Stimulated activated CD4-positive, alpha-beta T cell treated with anti-CD3 and anti-CD28 coated beads, TNF-alpha, amount 100 ng/mL, for 48 hours (primary cell): ENCODE measurements at regions not wholly inside any gene's neighbourhood (a gene's known extent, or its start where the extent isn't known, plus 50 kb on each side); places are given as distances from the start of the nearest gene placed in this dataset.
"Not testable (repeated sequence)": the region's sequence is repeated elsewhere in the genome, so short reads cannot be mapped to it uniquely, and the experiment has no call there.

Experiments used
- DNase-seq, 3 donors: peaks; one replicate each; pipeline ENCODE4 v3.0.0-alpha.2; 2020; ENCODE audit warnings: low read depth in 3 of 3

DNA sequence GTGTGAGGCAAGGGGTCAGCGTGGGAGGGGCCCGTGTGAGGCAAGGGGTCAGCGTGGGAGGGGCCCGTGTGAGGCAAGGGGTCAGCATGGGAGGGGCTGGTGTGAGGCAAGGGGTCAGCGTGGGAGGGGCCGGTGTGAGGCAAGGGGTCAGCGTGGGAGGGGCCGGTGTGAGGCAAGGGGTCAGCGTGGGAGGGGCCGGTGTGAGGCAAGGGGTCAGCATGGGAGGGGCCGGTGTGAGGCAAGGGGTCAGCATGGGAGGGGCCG, 119.2 kb downstream of the SEPTIN14 start:
- not testable (repeated sequence) for DNase-seq

DNA sequence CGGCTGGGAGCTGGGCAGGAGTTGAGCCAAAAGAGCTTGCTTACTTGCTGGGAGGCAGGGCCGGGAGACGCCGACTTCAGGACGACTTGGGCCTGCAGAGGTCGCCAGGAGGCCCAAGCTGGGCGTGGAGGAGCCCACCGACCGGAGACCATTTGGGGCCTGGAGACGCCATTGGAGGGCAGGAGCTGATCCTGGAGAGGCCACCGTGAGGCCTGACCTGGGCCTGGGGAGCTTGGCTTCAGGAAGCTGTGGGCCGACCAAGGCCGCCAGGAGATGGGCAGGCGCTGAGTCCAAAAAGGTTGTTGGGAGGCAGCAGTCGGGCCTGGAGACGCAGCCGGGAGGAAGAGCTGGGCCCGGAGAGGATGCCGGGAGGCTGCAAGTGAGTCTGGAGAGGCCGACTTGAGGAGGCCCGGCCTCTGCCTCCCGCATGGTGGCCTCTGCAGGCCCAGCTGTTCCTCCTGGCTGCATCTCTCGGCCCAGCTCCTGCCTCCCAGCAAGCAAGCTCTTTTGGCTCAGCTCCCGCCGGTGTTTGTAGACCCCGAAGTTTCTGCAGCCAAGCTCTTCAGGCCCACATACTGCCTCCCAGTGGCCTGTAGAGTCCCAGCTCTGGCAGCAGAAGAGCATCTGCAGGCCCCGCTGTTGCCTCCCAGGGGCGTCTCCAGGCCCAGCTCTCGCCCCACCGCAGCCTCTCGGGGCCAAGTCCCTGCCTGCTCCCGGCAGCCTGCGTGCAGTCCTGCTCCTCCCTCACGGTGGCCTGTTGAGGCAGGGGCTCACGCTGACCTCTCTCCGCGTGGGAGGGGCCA, 119.7 kb downstream of the SEPTIN14 start:
- not testable (repeated sequence) for DNase-seq

DNA sequence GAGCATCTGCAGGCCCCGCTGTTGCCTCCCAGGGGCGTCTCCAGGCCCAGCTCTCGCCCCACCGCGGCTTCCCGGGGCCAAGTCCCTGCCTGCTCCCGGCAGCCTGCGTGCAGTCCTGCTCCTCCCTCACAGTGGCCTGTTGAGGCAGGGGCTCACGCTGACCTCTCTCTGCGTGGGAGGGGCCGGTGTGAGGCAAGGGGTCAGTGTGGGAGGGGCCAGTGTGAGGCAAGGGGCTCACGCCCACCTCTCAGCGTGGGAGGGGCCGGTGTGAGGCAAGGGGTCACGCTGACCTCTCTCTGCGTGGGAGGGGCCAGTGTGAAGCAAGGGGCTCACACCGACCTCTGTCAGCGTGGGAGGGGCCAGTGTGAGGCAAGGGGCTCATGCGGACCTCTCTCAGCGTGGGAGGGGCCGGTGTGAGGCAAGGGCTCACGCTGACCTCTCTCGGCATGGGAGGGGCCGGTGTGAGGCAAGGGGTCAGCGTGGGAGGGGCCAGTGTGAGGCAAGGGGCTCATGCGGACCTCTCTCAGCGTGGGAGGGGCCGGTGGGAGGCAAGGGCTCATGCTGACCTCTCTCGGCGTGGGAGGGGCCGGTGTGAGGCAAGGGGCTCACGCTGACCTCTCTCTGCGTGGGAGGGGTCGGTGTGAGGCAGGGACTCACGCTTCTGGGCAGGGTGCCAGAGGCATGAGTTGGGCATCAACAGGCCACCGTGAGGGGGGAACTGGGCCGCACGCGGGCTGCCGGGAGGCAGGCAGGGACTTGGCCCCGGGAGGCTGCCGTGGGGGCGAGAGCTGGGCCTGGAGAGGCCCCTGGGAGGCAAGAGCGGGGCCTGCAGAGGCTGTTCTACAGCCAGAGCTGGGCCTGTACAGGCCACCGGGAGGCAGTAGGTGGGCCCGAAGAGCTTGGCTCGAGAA, 120.6 kb downstream of the SEPTIN14 start:
- not testable (repeated sequence) for DNase-seq

DNA sequence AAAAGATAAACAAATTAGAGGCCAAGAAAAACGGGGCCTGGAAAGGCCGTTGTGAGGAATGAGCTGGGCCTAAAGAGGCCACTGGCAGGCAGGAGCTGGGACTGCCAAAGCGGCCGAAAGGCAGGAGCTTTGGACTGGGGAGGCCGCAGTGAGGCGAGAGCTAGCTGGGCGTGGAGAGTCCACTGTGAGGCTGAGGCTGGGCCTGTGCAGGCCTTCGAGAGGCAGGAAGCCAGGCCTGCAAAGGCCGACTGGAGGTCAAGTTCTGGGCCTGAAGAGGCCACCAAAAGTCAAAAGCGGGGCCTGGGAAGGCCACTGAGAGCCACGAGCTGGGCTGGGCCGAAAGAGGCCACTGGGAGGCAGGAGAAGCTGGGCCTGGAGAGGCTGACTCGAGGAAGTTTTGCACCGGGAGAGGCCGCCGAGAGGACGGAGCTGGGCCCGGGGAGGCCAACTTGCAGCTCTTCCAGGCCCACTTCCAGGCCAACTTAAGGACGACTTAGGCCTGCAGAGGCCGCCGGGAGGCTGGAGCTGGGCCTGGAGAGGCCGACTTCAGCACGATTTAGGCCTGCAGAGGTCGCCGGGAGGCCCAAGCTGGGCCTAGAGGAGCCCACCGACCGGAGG, 121.8 kb downstream of the SEPTIN14 start:
- not testable (repeated sequence) for DNase-seq

DNA sequence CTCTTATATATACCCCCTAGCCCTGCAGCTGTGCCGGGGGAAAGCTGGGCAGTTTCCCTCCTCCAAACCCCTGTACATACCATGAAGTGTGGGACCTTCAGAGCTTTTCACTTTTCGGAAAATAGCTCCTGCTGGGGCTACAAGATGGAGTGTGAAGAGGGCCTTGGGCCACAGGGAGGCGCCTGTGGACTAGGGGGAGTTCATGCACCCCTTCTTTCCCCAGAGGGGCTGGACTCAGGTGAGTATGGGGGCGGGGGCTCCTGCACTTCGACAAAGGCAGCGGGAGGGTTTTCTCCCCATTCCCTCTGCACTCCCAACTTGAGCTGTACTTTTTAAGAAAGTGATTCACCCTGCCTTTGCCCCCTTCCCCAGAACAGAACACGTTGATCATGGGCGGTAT, 122.5 kb downstream of the SEPTIN14 start:
- not testable (repeated sequence) for DNase-seq

DNA sequence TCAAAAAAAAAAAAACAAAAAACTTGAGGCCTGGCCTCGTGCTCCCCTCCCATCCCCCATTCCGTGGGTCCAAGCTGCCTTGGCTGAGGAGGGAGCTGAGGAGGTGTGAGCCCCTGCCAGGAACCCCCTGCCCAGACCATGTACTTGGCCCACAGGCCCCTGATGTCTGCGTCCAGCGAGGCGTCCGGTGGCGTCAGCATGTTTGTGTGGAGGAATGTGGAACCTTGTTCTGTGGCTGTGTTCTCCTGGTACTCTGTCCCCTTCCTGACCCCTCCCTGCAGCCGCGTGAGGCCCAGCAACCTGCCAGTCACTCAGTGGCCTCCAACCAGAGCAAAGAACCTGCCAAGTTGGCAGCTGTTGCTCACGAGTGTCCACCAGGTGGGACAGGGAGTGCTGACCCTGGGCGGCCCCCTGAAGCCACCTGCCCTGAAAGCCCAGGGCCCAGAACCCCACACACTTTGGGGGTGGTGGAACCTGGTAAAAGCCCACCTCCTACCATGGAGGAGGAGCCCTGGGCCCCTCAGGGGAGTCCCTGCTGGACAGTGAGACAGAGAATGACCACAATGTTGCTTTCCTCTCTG, 125.8 kb downstream of the SEPTIN14 start:
- DNase-seq: not testable (repeated sequence)

DNA sequence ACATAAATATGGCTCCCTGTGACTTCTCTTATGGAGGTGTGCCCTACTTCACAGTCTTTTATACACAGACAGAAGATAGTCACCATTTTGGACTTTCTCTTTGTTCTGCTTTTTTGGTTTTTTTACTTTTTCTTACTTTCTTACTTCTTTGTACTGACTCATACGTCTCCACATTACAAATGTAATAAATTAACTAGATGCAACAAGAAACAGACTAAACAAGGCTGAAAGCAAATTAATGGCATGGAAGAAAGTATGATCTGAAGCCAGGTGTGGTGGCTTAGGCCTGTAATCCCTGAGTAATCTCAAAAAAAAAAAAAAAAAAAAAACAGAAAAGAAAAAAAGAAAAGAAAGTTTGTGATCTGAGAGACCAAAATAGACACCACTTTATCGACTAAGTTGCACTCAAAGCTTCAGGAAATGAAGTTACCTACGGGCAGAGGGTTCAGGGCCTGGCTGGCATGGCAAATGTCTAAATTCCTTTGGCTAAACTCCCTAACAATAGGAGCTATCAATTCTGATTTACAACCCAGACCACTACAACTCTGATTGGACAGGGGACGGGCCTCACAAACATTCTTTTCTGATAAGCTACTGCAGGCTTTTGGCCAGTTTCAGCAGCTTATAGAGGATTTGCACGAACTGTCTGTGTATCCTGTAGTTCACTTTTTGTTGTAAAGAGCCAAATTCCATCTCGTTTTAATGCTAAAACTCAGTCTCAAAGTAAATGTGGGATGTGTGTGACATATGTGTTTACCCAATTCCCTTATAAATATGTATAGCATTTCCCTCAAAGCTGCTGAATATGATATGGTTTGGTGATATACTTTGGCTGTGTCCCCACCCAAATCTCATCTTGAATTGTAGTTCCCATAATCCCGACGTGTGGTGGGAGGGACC, 129.1 kb downstream of the SEPTIN14 start:
- DNase-seq: no peak

DNA sequence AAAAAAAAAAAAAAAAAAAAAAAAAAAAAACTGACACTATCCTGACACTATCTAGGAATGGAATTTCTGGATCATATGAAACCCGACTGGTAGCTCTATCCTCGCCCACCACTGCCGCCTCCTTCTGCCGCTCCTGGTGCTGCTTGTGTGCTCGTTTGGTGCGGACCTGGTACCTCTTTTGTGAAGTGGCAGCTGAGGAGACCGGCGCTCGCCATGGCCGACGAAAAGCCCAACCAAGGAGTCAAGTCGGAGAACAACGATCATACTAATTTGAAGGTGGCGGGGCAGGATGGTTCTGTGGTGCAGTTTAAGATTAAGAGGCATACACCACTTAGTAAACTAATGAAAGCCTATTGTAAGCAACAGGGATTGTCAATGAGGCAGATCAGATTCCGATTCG, 130.6 kb downstream of the SEPTIN14 start:
- DNase-seq: no peak

DNA sequence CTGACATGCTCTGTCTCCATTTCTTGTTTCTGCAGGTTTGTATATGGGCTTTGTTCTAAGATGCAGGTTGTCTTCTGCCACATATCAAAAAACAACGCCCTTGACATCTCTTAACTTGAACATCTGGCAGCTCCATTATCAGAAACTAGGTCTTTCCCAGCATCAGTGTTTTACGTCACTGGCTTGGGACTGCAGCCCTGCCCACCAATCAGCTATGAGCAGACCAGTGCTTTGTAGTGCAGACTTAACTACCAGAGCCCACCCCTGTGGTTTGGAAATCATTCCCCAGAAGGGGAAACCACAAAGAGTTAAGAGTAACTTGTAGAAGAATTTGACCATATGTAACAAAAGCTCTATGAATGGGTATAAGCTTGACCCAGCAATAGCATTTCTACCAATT, 132.4 kb downstream of the SEPTIN14 start:
- DNase-seq: no peak

DNA sequence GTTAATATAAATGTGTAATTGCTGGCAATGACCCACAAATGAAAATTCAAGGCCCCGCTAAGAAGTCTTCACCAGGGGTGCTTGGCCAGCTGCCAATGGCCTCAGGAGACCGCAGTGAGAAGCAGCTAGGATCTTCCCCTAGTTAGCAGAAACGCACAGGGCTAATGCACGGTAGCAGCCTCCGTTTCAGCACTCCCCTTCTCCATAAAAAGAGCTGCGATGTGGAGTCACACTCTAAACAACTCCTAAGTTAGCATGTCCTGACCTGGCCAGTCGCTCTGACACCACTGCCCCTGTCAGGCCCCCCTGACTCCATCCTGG, 139.0 kb downstream of the SEPTIN14 start:
- DNase-seq: no peak

DNA sequence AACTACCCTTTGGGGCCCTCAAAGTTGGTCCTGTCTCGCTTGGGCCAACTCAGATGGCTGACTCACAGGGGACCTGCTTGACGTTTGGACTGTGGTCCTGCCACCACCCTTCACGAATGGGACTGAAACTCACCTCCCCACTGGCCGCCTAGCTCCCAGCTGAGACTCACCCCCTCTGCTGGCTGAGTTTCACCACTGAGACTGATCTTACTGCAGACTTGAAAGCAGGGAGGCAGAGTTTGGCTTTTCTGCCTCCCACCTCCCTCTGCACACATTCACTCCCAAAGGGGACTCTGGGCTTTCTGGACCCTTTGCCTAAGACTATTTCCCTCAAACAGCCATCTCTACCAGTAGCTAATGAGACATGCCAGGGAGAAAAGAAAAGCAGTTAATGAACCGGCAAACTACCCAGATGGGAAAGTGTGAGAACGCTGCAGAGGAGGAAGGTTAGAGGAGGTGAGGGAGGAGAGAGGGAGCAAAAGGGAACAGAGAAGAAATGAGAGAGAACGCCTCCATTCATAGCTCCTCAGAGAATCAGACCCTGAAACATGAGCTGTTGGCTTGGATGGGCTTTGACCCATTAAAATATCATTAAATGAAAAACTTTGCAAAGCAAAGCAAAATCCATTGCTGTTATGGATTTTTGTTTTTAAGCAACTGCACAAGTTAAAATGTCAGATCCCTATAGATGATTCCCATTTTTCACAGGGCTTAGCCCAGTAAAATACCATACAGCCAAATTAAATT, 139.5 kb downstream of the SEPTIN14 start:
- not testable (repeated sequence) for DNase-seq

DNA sequence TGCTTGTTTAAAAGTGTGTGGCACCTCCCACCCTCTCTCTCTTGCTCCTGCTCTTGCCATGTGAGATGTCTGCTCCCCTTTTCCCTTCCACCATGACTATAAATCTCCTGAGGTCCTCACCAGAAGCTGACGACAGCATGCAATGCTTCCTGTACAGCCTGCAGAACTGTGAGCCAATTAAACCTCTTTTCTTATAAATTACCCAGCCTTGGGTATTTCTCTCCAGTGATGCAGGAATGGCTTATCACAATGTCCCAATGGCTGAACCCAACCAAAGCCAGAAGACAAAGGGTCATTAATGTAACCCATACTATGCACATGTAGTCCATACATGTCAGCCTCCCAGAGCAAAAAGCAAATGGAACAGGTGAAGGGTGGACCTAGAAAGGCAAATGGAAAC, 141.5 kb downstream of the SEPTIN14 start:
- not testable (repeated sequence) for DNase-seq

DNA sequence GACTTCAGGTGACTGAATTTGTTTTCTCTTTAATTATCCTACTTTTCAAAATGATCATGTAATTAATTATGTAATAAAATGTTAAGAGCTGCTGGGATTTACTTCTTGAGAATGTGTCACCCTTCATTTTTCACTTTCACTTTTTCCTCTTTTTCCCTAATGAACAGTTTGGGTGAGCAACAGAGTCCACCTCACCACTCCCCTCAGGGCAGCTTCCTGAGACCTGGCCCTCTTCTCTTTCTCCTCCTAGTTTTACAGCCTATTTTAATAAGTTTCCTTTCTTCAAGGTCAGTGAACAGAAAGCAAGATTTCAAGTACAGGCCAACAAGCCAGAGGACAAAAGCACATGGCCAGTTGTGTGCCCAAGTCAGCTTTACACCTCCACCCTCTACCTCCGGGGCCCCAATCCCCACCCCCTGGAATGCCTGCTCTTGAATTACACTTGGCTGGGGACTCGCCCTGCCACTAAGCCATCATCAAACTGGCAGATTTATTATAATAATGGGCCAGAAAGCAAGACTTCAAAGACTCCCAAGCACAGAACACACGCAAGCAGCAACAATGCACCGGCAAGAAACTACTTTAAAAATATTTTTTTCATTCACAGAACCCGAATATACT, 143.1 kb upstream of the VOPP1 start:
- not testable (repeated sequence) for DNase-seq

DNA sequence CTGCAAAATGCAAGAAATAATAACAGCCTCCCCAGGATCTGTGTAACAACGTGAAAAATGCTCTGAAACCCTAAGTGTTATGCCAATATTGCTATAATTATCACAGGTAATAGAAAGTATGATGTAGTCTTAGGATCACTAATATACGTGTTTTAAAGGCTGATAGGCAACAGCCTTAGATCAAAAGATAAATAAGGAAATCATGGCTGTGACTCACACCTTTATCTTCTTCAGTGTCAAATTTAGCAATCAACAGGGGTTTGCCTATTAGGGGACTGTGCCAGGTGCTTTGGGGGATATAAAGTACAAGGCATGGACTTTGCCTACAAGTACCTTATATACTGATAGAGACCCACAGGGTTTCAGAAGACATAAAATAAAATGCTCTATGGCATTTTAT, 142.1 kb upstream of the VOPP1 start:
- not testable (repeated sequence) for DNase-seq

DNA sequence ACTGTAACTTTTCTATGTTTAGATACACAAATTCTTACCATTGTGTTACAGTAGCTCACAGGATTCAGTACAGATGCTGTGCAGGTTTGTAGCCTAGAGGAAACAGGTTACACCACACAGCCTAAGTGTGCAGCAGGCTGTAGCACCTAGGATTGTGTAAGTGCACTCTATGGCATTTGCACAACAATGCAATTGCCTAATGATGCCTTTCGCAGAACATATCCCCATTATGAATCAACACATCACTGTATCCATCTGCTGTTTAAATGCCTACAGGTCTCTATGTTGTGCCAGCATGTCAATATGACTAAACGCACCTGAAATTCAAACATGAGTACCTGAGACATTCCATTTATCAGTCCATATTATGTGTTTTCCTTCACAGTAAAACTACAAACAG, 138.0 kb upstream of the VOPP1 start:
- DNase-seq: not testable (repeated sequence)

DNA sequence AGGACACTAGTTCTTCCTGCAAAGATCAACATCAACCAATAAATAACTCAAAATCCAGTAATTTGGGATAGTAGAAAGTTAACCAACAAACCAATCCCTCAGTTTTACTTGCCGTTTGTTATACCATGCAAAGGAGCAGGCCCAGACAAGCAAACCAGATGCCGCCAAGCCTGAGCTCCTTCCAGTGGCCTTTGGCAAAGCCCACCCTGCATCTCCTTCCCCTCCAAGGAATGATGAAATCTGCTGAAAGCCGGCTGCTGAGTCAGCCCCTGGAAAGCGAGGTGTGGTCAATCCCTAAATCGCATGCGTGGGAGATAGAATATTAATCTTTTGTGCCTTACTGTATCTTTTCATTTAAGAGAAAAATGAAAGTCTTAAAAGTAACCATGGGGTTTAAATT, 135.7 kb upstream of the VOPP1 start:
- not testable (repeated sequence) for DNase-seq

DNA sequence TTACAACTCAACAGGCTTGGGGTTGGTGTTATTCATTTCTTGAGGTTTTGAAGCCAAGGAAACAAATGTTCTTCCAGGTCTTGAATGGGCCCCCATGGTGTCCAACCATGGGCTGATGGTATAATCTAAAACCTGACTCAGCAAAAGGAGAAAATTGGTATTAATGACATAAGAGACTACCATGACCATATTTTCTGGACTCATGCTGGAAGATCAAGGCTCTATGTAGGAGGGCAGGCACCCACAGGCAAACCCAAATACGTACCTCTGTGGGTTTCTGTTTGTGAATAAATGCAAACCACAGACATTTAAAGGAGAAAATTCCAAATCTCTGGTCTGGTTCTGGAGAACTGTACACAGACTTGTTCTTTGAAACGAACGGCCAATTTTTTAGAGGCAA, 135.1 kb upstream of the VOPP1 start:
- DNase-seq: not testable (repeated sequence)

DNA sequence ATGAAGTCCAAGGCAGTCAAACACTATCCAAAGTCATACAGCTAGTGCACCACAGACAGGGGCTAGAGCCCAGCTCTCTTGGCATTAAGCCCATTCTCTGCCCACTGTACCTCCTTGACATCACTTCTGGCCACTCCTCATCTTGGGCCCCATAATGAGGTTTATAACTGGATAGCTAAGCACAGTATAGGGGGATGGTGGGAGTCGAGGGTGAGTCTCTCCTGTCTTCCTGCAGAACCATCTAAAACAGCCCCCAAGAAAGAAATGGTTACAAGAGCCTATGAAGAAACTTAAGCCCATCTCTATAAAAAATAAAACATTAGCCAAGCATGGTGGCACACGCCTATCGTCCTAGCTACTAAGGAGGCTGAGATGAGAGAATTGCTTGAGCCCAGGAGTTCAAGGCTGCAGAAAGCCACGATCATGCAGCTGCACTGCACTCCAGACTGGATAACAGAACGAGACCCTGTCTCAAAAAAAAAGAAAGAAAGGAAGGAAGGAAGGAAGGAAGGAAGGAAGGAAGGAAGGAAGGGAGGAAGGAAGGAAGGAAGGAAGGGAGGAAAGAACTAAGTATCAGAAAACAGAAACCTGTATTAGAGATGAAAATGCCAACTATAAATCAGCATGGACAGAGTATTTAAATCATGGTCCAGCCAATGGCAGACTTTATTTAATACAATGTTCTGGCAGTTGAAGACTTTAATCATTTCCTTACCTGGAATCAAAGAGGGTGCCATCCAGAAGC, 134.3 kb upstream of the VOPP1 start:
- not testable (repeated sequence) for DNase-seq

DNA sequence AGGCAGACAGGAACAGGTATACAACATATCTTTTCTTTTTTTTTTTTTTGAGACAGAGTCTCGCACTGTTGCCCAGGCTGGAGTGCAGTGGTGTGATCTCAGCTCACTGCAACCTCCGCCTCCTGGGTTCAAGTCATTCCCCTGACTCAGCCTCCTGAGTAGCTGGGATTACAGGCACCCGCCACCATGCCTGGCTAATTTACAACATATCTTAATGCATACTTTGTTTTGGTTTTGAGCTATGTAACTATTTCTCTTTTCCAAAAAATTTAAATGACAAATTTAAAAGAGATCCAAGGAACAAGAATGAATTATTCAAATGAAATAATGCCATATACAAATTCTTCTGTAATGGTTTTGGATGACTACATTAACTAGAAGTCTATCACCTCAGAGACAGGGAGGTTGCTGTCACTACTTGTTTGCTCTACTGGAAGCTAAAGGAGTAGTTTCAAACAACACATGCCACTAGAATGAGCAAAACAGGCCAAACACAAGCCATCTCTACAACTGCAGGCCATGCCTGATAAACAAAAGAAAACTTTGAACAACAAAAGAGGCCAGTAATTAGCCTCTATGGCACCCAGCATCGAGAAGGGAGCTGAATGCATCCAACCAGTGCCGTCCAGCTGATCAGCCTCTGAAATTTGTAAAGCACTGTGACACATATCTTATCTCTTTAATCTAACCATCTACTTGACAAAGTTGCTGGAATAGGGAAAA, 133.6 kb upstream of the VOPP1 start:
- DNase-seq: not testable (repeated sequence)
